ENCODE measurements at regions not wholly inside any gene's neighbourhood (a gene's known extent, or its start where the extent isn't known, plus 50 kb on each side); places are given as distances from the start of the nearest gene placed in this dataset.

DNA sequence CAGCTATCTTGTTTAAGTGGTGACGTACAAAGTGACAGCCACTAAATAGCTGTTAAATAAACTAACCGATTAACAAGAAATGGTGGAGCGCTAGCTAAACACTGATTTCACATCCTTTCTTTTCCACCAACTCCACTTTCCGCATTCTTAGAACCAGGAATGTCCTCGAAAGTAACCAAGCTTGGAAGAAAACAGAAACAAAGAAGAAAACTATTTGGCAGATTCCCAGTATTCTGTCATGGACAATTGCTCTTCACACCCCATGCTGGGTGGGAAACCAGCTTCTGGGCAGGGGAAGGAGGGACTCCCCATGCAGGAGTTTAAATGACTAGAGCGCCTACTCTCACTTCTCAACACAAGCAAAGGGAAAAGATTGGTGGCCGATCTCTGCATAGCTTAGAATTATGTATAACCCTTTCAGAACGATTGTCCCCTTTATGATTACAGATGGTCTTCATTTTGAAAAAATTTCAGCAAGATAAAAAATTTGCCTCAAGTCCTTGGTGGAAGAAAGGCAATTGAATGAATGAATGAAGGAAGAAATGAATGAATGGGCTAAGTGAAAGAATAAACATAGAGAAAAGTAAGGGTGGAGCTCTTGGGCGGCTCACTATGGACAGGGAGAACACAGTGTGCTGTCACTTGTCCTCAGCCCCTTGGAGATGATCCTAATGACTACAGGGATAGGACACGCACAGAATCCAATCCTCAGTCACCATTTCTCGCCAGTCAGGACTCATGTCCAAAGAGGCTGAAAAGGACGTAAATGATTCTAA is 148.7 kb upstream of the NEDD9 start:
- ATAC-seq, result no peak

DNA sequence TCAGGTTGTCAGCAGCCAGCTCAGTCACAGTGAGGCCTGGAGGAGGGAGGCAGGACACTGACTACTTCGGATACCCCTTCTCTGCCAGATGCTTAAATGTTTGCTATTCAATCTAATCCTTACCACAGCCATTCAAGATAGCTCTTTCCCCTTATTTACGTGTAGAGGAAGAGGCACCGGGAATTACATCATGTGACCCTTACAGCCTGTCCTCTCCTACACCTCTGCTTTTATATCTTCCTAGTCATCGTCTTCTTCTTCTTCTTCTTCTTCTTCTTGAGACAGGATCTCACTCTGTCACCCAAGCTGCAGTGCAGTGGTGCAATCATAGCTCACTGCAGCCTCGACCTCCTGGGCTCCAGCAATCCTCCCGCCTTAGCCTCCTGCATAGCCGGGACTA is 148.1 kb upstream of the NEDD9 start:
- ATAC-seq, result no peak
- no peak for TF ChIP-seq ZFP3 (CRISPR knock-in tag; IDR thresholded peaks at IDR 0.05)
- TF ChIP-seq PATZ1 (CRISPR knock-in tag; IDR thresholded peaks at IDR 0.05; ENCODE audit: borderline replicate concordance), result no peak
- TF ChIP-seq, protein P1, sequence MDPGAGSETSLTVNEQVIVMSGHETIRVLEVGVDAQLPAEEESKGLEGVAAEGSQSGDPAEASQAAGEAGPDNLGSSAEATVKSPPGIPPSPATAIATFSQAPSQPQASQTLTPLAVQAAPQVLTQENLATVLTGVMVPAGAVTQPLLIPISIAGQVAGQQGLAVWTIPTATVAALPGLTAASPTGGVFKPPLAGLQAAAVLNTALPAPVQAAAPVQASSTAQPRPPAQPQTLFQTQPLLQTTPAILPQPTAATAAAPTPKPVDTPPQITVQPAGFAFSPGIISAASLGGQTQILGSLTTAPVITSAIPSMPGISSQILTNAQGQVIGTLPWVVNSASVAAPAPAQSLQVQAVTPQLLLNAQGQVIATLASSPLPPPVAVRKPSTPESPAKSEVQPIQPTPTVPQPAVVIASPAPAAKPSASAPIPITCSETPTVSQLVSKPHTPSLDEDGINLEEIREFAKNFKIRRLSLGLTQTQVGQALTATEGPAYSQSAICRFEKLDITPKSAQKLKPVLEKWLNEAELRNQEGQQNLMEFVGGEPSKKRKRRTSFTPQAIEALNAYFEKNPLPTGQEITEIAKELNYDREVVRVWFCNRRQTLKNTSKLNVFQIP (CRISPR knock-in tag; IDR thresholded peaks at IDR 0.05; ENCODE audit: borderline replicate concordance, low read depth), result no peak
- TF ChIP-seq ARNTL (CRISPR knock-in tag; IDR thresholded peaks at IDR 0.05; ENCODE audit: borderline replicate concordance, low read depth), result no peak
- no peak for TF ChIP-seq ZC3H10 (CRISPR knock-in tag; IDR thresholded peaks at IDR 0.05)
- no peak for TF ChIP-seq GLIS3 (CRISPR knock-in tag; IDR thresholded peaks at IDR 0.05)
- TF ChIP-seq BACH2 (CRISPR knock-in tag; IDR thresholded peaks at IDR 0.05; ENCODE audit: borderline replicate concordance), result no peak
- TF ChIP-seq SNAI2 (CRISPR knock-in tag; IDR thresholded peaks at IDR 0.05), result no peak
- TF ChIP-seq CSRNP3 (CRISPR knock-in tag; IDR thresholded peaks at IDR 0.05), result no peak
- TF ChIP-seq RARB (CRISPR knock-in tag; IDR thresholded peaks at IDR 0.05), result no peak
- TF ChIP-seq ZNF565 (CRISPR knock-in tag; conservative IDR thresholded peaks at IDR 0.05; ENCODE audit: low read depth), result no peak
- no peak for TF ChIP-seq TOX (CRISPR knock-in tag; IDR thresholded peaks at IDR 0.05; ENCODE audit: borderline replicate concordance)
- no peak for TF ChIP-seq TCF4 (CRISPR knock-in tag; IDR thresholded peaks at IDR 0.05; ENCODE audit: borderline replicate concordance)
- no peak for TF ChIP-seq ZNF8 (CRISPR knock-in tag; IDR thresholded peaks at IDR 0.05)

More for the DNA sequence above, 148.7 kb upstream of the NEDD9 start:
- TF ChIP-seq, protein P2, sequence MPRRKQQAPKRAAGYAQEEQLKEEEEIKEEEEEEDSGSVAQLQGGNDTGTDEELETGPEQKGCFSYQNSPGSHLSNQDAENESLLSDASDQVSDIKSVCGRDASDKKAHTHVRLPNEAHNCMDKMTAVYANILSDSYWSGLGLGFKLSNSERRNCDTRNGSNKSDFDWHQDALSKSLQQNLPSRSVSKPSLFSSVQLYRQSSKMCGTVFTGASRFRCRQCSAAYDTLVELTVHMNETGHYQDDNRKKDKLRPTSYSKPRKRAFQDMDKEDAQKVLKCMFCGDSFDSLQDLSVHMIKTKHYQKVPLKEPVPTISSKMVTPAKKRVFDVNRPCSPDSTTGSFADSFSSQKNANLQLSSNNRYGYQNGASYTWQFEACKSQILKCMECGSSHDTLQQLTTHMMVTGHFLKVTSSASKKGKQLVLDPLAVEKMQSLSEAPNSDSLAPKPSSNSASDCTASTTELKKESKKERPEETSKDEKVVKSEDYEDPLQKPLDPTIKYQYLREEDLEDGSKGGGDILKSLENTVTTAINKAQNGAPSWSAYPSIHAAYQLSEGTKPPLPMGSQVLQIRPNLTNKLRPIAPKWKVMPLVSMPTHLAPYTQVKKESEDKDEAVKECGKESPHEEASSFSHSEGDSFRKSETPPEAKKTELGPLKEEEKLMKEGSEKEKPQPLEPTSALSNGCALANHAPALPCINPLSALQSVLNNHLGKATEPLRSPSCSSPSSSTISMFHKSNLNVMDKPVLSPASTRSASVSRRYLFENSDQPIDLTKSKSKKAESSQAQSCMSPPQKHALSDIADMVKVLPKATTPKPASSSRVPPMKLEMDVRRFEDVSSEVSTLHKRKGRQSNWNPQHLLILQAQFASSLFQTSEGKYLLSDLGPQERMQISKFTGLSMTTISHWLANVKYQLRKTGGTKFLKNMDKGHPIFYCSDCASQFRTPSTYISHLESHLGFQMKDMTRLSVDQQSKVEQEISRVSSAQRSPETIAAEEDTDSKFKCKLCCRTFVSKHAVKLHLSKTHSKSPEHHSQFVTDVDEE (CRISPR knock-in tag; IDR thresholded peaks at IDR 0.05), result no peak
- TF ChIP-seq ZFP3 (CRISPR knock-in tag; IDR thresholded peaks at IDR 0.05), result no peak
- no peak for TF ChIP-seq PPARA (CRISPR knock-in tag; IDR thresholded peaks at IDR 0.05; ENCODE audit: borderline replicate concordance)
- TF ChIP-seq ZNF565 (CRISPR knock-in tag; conservative IDR thresholded peaks at IDR 0.05; ENCODE audit: low read depth), result no peak
- TF ChIP-seq, protein P1 (CRISPR knock-in tag; IDR thresholded peaks at IDR 0.05; ENCODE audit: borderline replicate concordance, low read depth), result no peak
- no peak for TF ChIP-seq GLIS3 (CRISPR knock-in tag; IDR thresholded peaks at IDR 0.05)
- no peak for TF ChIP-seq ARNTL (CRISPR knock-in tag; IDR thresholded peaks at IDR 0.05; ENCODE audit: borderline replicate concordance, low read depth)
- no peak for TF ChIP-seq TCF4 (CRISPR knock-in tag; IDR thresholded peaks at IDR 0.05; ENCODE audit: borderline replicate concordance)
- TF ChIP-seq OSR1 (CRISPR knock-in tag; IDR thresholded peaks at IDR 0.05), result no peak
- no peak for TF ChIP-seq ZFP30 (CRISPR knock-in tag; IDR thresholded peaks at IDR 0.05)
- no peak for TF ChIP-seq ISL1 (CRISPR knock-in tag; IDR thresholded peaks at IDR 0.05)
- TF ChIP-seq TOX (CRISPR knock-in tag; IDR thresholded peaks at IDR 0.05; ENCODE audit: borderline replicate concordance), result no peak
- TF ChIP-seq PATZ1 (CRISPR knock-in tag; IDR thresholded peaks at IDR 0.05; ENCODE audit: borderline replicate concordance), result no peak
